H1 (cell line): ENCODE measurements at regions not wholly inside any gene's neighbourhood (a gene's known extent, or its start where the extent isn't known, plus 50 kb on each side); places are given as distances from the start of the nearest gene placed in this dataset.

ENCODE experiments used
- CTCF ChIA-PET: fragments of 300-600 bp; sonication (Branson Sonifier 250); formaldehyde crosslinking; loops from one replicate; lab custom pipeline; 2021; ENCODE audit not compliant: partially characterized antibody; lab: Charles Lee
- POLR2A ChIA-PET: fragments of 300-600 bp; sonication (Branson Sonifier 250); formaldehyde crosslinking; loops from one replicate; lab custom pipeline; 2021; ENCODE audit warnings: inconsistent platforms; ENCODE audit not compliant: partially characterized antibody; lab: Charles Lee
- DNase-seq, 2 experiments: peaks; one replicate each; pipeline versions ENCODE4 v3.0.0 to v3.0.0-alpha.2; 2010 to 2022; ENCODE audit warnings: low spot score in 2 of 2, low read depth in 1 of 2, mixed read lengths in 1 of 2
- FAIRE-seq: peaks from 2 replicates; lab custom pipeline; 2011; peaks lifted over from hg19 to GRCh38; lab: Jason Lieb, UNC
- H2AFZ ChIP-seq: 2 replicates; pipeline ENCODE4 v1.8.1; 2012; ENCODE audit warnings: low read length, inconsistent platforms
- H2AK5ac ChIP-seq: 2 replicates; pipeline ENCODE4 v1.6.1; 2013; ENCODE audit warnings: low read depth, low read length
- H2BK120ac ChIP-seq: replicated peaks from 2 replicates; pipeline ENCODE3; 2013; ENCODE audit warnings: low read depth, low read length, inconsistent platforms
- H2BK12ac ChIP-seq: 2 replicates; pipeline ENCODE4 v1.6.1; 2013; ENCODE audit warnings: low read depth, low read length
- H2BK15ac ChIP-seq: 2 replicates; pipeline ENCODE4 v1.6.1; 2013; ENCODE audit warnings: low read length
- H2BK20ac ChIP-seq: 2 replicates; pipeline ENCODE4 v1.6.1; 2013; ENCODE audit warnings: low read length
- H2BK5ac ChIP-seq: 2 replicates; pipeline ENCODE4 v1.6.1; 2013; ENCODE audit warnings: low read depth, low read length
- H3K14ac ChIP-seq: 2 replicates; pipeline ENCODE4 v1.6.1; 2013; ENCODE audit warnings: inconsistent platforms; ENCODE audit not compliant: insufficient read length
- H3K18ac ChIP-seq: 2 replicates; pipeline ENCODE4 v1.6.1; 2013; ENCODE audit warnings: low read length; ENCODE audit errors: extremely low read depth
- H3K23ac ChIP-seq: 2 replicates; pipeline ENCODE4 v1.6.1; 2013; ENCODE audit warnings: inconsistent platforms; ENCODE audit not compliant: insufficient read length
- H3K23me2 ChIP-seq: 2 replicates; pipeline ENCODE4 v1.6.1; 2013; ENCODE audit warnings: low read depth, low read length
- H3K27ac ChIP-seq: 2 replicates; pipeline ENCODE4 v1.6.1; 2011; ENCODE audit warnings: low read depth, low read length, inconsistent platforms
- H3K27me3 ChIP-seq, 4 experiments: replicated peaks in 1 of 4; 1 replicate in 1 of 4; 2 replicates in 3 of 4; pipeline versions ENCODE4 v1.6.1 to v1.8.1; 2011 to 2013; ENCODE audit warnings: low read length in 3 of 4, mild to moderate bottlenecking in 3 of 4, inconsistent platforms in 2 of 4, mixed read lengths in 2 of 4, moderate library complexity in 1 of 4; ENCODE audit not compliant: control insufficient read depth in 3 of 4, insufficient read depth in 3 of 4; ENCODE audit errors: extremely low read depth in 1 of 4
- H3K36me3 ChIP-seq, 4 experiments: 2 replicates each; pipeline versions ENCODE4 v1.6.1 to v1.8.1; 2011 to 2013; ENCODE audit warnings: mild to moderate bottlenecking in 4 of 4, low read length in 3 of 4, moderate library complexity in 2 of 4, control low read depth in 1 of 4, inconsistent platforms in 1 of 4; ENCODE audit not compliant: insufficient read depth in 4 of 4, control insufficient read depth in 2 of 4
- H3K4ac ChIP-seq: replicated peaks from 2 replicates; pipeline ENCODE3; 2013; ENCODE audit warnings: low read length, low read depth, mixed read lengths, inconsistent platforms; ENCODE audit not compliant: insufficient read length
- H3K4me1 ChIP-seq, 4 experiments: replicated peaks in 1 of 4; 1 replicate in 1 of 4; 2 replicates in 3 of 4; pipeline versions ENCODE4 v1.6.1 to v1.8.1; 2011 to 2013; ENCODE audit warnings: low read length in 3 of 4, inconsistent platforms in 2 of 4, mixed read lengths in 1 of 4; ENCODE audit not compliant: insufficient read depth in 4 of 4, control insufficient read depth in 3 of 4
- H3K4me2 ChIP-seq, 2 experiments: 2 replicates each; pipeline versions ENCODE4 v1.6.1 to v1.8.1; 2011 to 2013; ENCODE audit warnings: low read depth in 2 of 2, low read length in 2 of 2, control low read depth in 1 of 2, inconsistent platforms in 1 of 2, mild to moderate bottlenecking in 1 of 2; ENCODE audit not compliant: insufficient read depth in 1 of 2
- H3K4me3 ChIP-seq, 4 experiments: fragments of 200-600, 300-600 bp in 1 of 4; sonication (generic), shearing (Covaris generic), sonication (Bioruptor Twin) in 1 of 4; 2 replicates each; pipeline versions ENCODE4 v1.5.1 to v1.8.1; 2011 to 2016; ENCODE audit warnings: low read length in 4 of 4, low read depth in 3 of 4, control low read depth in 2 of 4, inconsistent platforms in 2 of 4, mild to moderate bottlenecking in 2 of 4, mixed read lengths in 1 of 4, moderate library complexity in 1 of 4; ENCODE audit not compliant: insufficient read depth in 2 of 4; ENCODE audit errors: extremely low read depth in 1 of 4
- H3K56ac ChIP-seq: replicated peaks from 2 replicates; pipeline ENCODE3; 2013; ENCODE audit warnings: low read depth, mild to moderate bottlenecking, mixed read lengths, low read length, inconsistent platforms; ENCODE audit not compliant: insufficient read length
- H3K79me1 ChIP-seq: 2 replicates; pipeline ENCODE4 v1.6.1; 2013; ENCODE audit warnings: low read depth, low read length, control low read depth
- H3K79me2 ChIP-seq, 2 experiments: 2 replicates each; pipeline versions ENCODE4 v1.6.1 to v1.8.1; 2012 to 2013; ENCODE audit warnings: low read length in 2 of 2, mild to moderate bottlenecking in 2 of 2, inconsistent platforms in 1 of 2; ENCODE audit not compliant: insufficient read depth in 2 of 2, control insufficient read depth in 1 of 2
- H3K9ac ChIP-seq, 4 experiments: replicated peaks in 1 of 4; 1 replicate in 1 of 4; 2 replicates in 3 of 4; pipeline versions ENCODE4 v1.6.1 to v1.8.1; 2011 to 2013; ENCODE audit warnings: low read depth in 3 of 4, low read length in 3 of 4, control low read depth in 2 of 4, mild to moderate bottlenecking in 2 of 4, moderate library complexity in 2 of 4, inconsistent platforms in 1 of 4; ENCODE audit errors: extremely low read depth in 1 of 4
- H3K9me3 ChIP-seq, 2 experiments: 2 replicates each; pipeline versions ENCODE4 v1.6.1 to v1.8.1; 2012 to 2013; ENCODE audit warnings: mild to moderate bottlenecking in 2 of 2, moderate library complexity in 2 of 2, control low read depth in 1 of 2, inconsistent platforms in 1 of 2, low read depth in 1 of 2, low read length in 1 of 2, mixed read lengths in 1 of 2; ENCODE audit not compliant: insufficient read depth in 2 of 2
- H4K20me1 ChIP-seq, 2 experiments: replicated peaks in 1 of 2; 2 replicates each; pipeline versions ENCODE3 to v1.8.1; 2011 to 2013; ENCODE audit warnings: inconsistent platforms in 2 of 2, low read length in 2 of 2, mild to moderate bottlenecking in 1 of 2; ENCODE audit not compliant: insufficient read depth in 2 of 2, control insufficient read depth in 1 of 2
- H4K5ac ChIP-seq: 2 replicates; pipeline ENCODE4 v1.6.1; 2013; ENCODE audit warnings: low read length, low read depth, mixed read lengths, inconsistent platforms; ENCODE audit not compliant: insufficient read length
- H4K8ac ChIP-seq: 2 replicates; pipeline ENCODE4 v1.8.0; 2013; ENCODE audit warnings: mild to moderate bottlenecking, moderate library complexity, low read length, inconsistent platforms; ENCODE audit not compliant: insufficient read depth; ENCODE audit errors: extremely low read depth
- H4K91ac ChIP-seq: replicated peaks from 2 replicates; pipeline ENCODE3; 2013; ENCODE audit warnings: low read length, mixed read lengths, inconsistent platforms; ENCODE audit not compliant: insufficient read length
- EZH2 ChIP-seq: fragments of 200-600 bp; sonication (generic); IDR thresholded peaks from 2 replicates; pipeline ENCODE4 v1.7.1; 2012; ENCODE audit warnings: low read depth, mild to moderate bottlenecking, moderate library complexity, low read length, inconsistent platforms; ENCODE audit not compliant: severe bottlenecking
- KDM5A ChIP-seq: fragments of 200-600 bp; IDR thresholded peaks from 2 replicates; pipeline ENCODE4 v1.7.1; 2012; ENCODE audit warnings: mild to moderate bottlenecking, low read length, inconsistent platforms, mixed read lengths
- TAF7 ChIP-seq: optimal IDR thresholded peaks from 2 replicates; pipeline ENCODE3; 2011; ENCODE audit warnings: low read depth, mild to moderate bottlenecking, inconsistent platforms, low read length, moderate library complexity, borderline replicate concordance
- WGBS, 2 experiments: shearing (Covaris generic) in 1 of 2; methylation state at CpG; one replicate each; pipeline versions ENCODE4 v1.1.6 to v1.1.7; 2013 to 2015; ENCODE audit warnings: low lambda C conversion rate in 2 of 2, mixed read lengths in 2 of 2, inconsistent platforms in 1 of 2, low coverage in 1 of 2, missing lambda C conversion rate in 1 of 2; ENCODE audit not compliant: insufficient replicate concordance in 2 of 2, insufficient coverage in 1 of 2, insufficient read length in 1 of 2; ENCODE audit errors: extremely low coverage in 1 of 2, missing lambda C conversion rate in 1 of 2; 5-methylcytosine and 5-hydroxymethylcytosine counted together

- Histone ChIP-seq H2BK12ac (no peak overlapping the region), H3K4me2 (no peak overlapping the region), H2AK5ac (no peak overlapping the region), H3K23ac (no peak overlapping the region), H3K4ac (no peak overlapping the region), H3K27me3 (no peaks in the 10 kb centered on the region), H2AFZ (no peak overlapping the region), H3K23me2 (no peaks in the 10 kb centered on the region), H3K9ac (no peak overlapping the region), H3K79me1 (no peaks in the 10 kb centered on the region), H3K18ac (no peak overlapping the region), H3K14ac (no peak overlapping the region), H3K27ac (no peak overlapping the region), H4K91ac (no peak overlapping the region), H4K20me1 (no peaks in the 10 kb centered on the region), H2BK120ac (no peak overlapping the region), H2BK15ac (no peak overlapping the region), H3K36me3 (no peaks in the 10 kb centered on the region), H3K56ac (no peak overlapping the region), H3K4me3 (no peak overlapping the region), H3K79me2 (no peaks in the 10 kb centered on the region), H4K5ac (no peak overlapping the region), H2BK5ac (no peak overlapping the region), H3K4me1 (no peaks in the 10 kb centered on the region), H3K9me3 (no peaks in the 10 kb centered on the region), H4K8ac (no peak overlapping the region), H2BK20ac (no peak overlapping the region)
- DNase-seq = no peak
- no peak for FAIRE-seq
- 84% methylated on average over 2 of the region's 2 CpGs; no CpG with 5 or more reads in 1 of the 2 experiments for WGBS, 2 experiments
- ChIA-PET CTCF (interaction anchor here (2.1 kb wide), 1 partner anchor 10 kb away, joined by 9 read pairs; no protein-coding TSS in a partner anchor), POLR2A (no interaction called here)
- TF ChIP-seq KDM5A (no peak), TAF7 (no peak), EZH2 (no peak)
These were observed 968.4 kb upstream of the SLC35B3 start for GRCh38 chr6:9403736-9404135.
